Superior temporal gyrus (tissue), 1 donor: ENCODE measurements at regions not wholly inside any gene's neighbourhood (a gene's known extent, or its start where the extent isn't known, plus 50 kb on each side); places are given as distances from the start of the nearest gene placed in this dataset.

ENCODE experiments used
- DNase-seq: peaks from one replicate; pipeline ENCODE4 v3.0.0-alpha.2; 2016; ENCODE audit errors: extremely low spot score

GRCh38 chr5:158406884-158407823 is 548.2 kb upstream of the CLINT1 start:
- DNase-seq = peak; percentile 19

GRCh38 chr5:158398360-158399201 is 539.6 kb upstream of the CLINT1 start:
- DNase-seq = no peak

GRCh38 chr5:158397278-158397677 is 538.3 kb upstream of the CLINT1 start:
- DNase-seq = no peak

GRCh38 chr5:158394102-158394501 is 535.2 kb upstream of the CLINT1 start:
- no peak for DNase-seq

GRCh38 chr5:158393457-158393856 is 534.5 kb upstream of the CLINT1 start:
- DNase-seq = no peak

GRCh38 chr5:158392753-158393152 is 533.8 kb upstream of the CLINT1 start:
- no peak for DNase-seq

- DNase-seq = no peak
These were observed 531.6 kb upstream of the CLINT1 start for GRCh38 chr5:158390577-158390976.

- no peak for DNase-seq
These were observed 530.8 kb upstream of the CLINT1 start for GRCh38 chr5:158389786-158390185.

- no peak for DNase-seq
These were observed 529.1 kb upstream of the CLINT1 start for GRCh38 chr5:158388021-158388420.

- no peak for DNase-seq
These were observed 528.6 kb upstream of the CLINT1 start for GRCh38 chr5:158387499-158387898.

- no peak for DNase-seq
These were observed 527.0 kb upstream of the CLINT1 start for GRCh38 chr5:158385982-158386381.

GRCh38 chr5:158384535-158385481 is 525.9 kb upstream of the CLINT1 start:
- DNase-seq = no peak

GRCh38 chr5:158383486-158383885 is 524.5 kb upstream of the CLINT1 start:
- DNase-seq = no peak

- DNase-seq = peak; percentile 35
These were observed 523.5 kb upstream of the CLINT1 start for GRCh38 chr5:158382473-158382872.

- DNase-seq = no peak
These were observed 522.7 kb upstream of the CLINT1 start for GRCh38 chr5:158381614-158382160.

- no peak for DNase-seq
These were observed 521.7 kb upstream of the CLINT1 start for GRCh38 chr5:158380661-158381060.

- DNase-seq = no peak
These were observed 520.0 kb upstream of the CLINT1 start for GRCh38 chr5:158378931-158379330.

- DNase-seq = no peak
These were observed 517.7 kb upstream of the CLINT1 start for GRCh38 chr5:158376679-158377078.

GRCh38 chr5:158375531-158375930 is 516.6 kb upstream of the CLINT1 start:
- no peak for DNase-seq

GRCh38 chr5:158373608-158374395 is 514.9 kb upstream of the CLINT1 start:
- no peak for DNase-seq
